ENCODE measurements at regions not wholly inside any gene's neighbourhood (a gene's known extent, or its start where the extent isn't known, plus 50 kb on each side); places are given as distances from the start of the nearest gene placed in this dataset.

GRCh38 chr9:75333624-75334023 is 245.3 kb downstream of the OSTF1 start:
- Histone ChIP-seq H3K9ac (replicated peaks; ENCODE audit: extremely low read depth, insufficient read depth, low read length) (no peak overlapping the region), H3K4me2 (ENCODE audit: insufficient read depth, low read length) (no peak overlapping the region), H3K4me1 (ENCODE audit: control insufficient read depth, extremely low read depth, insufficient read depth, low read length) (no peaks in the 10 kb centered on the region), H3K4me3 (replicated peaks in 1 of 3; ENCODE audit: insufficient read depth in 1 of 3, low read depth in 1 of 3, low read length in 3 of 3) (no peak overlapping the region), H3K9me3 (replicated peaks; ENCODE audit: control insufficient read depth, insufficient read depth, low read length) (no peaks in the 10 kb centered on the region), H3K27me3 (ENCODE audit: control insufficient read depth in 2 of 2, insufficient read depth in 2 of 2, low read length in 2 of 2) (no peaks in the 10 kb centered on the region), H3K36me3 (ENCODE audit: control insufficient read depth in 2 of 2, extremely low read depth in 1 of 2, insufficient read depth in 2 of 2, low read length in 2 of 2) (no peaks in the 10 kb centered on the region), H3K9me1 (replicated peaks; ENCODE audit: control insufficient read depth, extremely low read depth, insufficient read depth, low read length) (no peaks in the 10 kb centered on the region), H3K27ac (ENCODE audit: insufficient read depth, low read depth, low read length) (no peak overlapping the region), H4K20me1 (replicated peaks; ENCODE audit: control insufficient read depth, extremely low read depth, insufficient read depth, low read length) (no peaks in the 10 kb centered on the region), H2AFZ (ENCODE audit: low read depth, low read length) (no peak overlapping the region), H3K79me2 (ENCODE audit: control insufficient read depth, insufficient read depth, low read length) (no peaks in the 10 kb centered on the region)
- BruUV-seq (replicated peaks) = no TSS peak
- ChIA-PET CTCF (no interaction called here), POLR2A (no interaction called here)
- dilution Hi-C loops (cut with MboI; ENCODE audit: extremely low pct_ligation_motif_present, low sequenced_read_pairs) = no loop called here
- FAIRE-seq (no peak), DNase-seq (ENCODE audit: low read depth, low spot score) (no peak)
- intact Hi-C loops (cut with micrococcal nuclease) = no loop called here
- no peak for TF ChIP-seq GATA2 (IDR thresholded peaks at IDR 0.05; ENCODE audit: insufficient read depth, insufficient read length, low read depth, low read length)
- TF ChIP-seq EZH2 (IDR thresholded peaks at IDR 0.05; ENCODE audit: borderline replicate concordance, low read depth, low read length, severe bottlenecking) = no peak
- no peak for TF ChIP-seq MYC (IDR thresholded peaks at IDR 0.05; ENCODE audit: low read depth, low read length)
- no peak for TF ChIP-seq JUN (IDR thresholded peaks at IDR 0.05; ENCODE audit: borderline replicate concordance, insufficient read depth, insufficient read length, low read depth)
- TF ChIP-seq MAX (IDR thresholded peaks at IDR 0.05; ENCODE audit: insufficient read depth, insufficient read length) = no peak
- no peak for TF ChIP-seq FOS (IDR thresholded peaks at IDR 0.05; ENCODE audit: borderline replicate concordance, insufficient read depth, low read length)
- TF ChIP-seq CTCF (IDR thresholded peaks at IDR 0.05; ENCODE audit: extremely low read depth in 1 of 2, insufficient read depth in 1 of 2, low read depth in 1 of 2, low read length in 2 of 2) = no peak
- no peak for TF ChIP-seq POLR2AphosphoS5 (IDR thresholded peaks at IDR 0.05; ENCODE audit: insufficient read depth, low read depth, low read length)
- no peak for TF ChIP-seq POLR2A (IDR thresholded peaks at IDR 0.05; ENCODE audit: low read depth, low read length)
